Caki2 (cell line): ENCODE measurements at regions not wholly inside any gene's neighbourhood (a gene's known extent, or its start where the extent isn't known, plus 50 kb on each side); places are given as distances from the start of the nearest gene placed in this dataset.

Experiments
- DNase-seq: peaks from one replicate; pipeline ENCODE4 v3.0.0-alpha.2; 2015; ENCODE audit warnings: low read depth
- in situ Hi-C: cut with HindIII; loops from 2 replicates; pipeline ENCODE4 v1.10.0; 2016; ENCODE audit warnings: low sequenced_read_pairs, low pct_unique_long_range_greater_than_20kb, mixed read lengths

GRCh38 chr6:147740916-147741315 lies 232.4 kb downstream of the SAMD5 start:
- no peak for DNase-seq
- in situ Hi-C loops, result no loop called here

- in situ Hi-C loops, result no loop called here
- DNase-seq, result no peak
These were observed 232.9 kb downstream of the SAMD5 start for GRCh38 chr6:147741389-147741788.

GRCh38 chr6:147742440-147742839 lies 233.9 kb downstream of the SAMD5 start:
- DNase-seq, result no peak
- in situ Hi-C loops, result no loop called here

GRCh38 chr6:147744012-147744411 lies 235.5 kb downstream of the SAMD5 start:
- in situ Hi-C loops, result no loop called here
- no peak for DNase-seq

- in situ Hi-C loops, result no loop called here
These were observed 240.8 kb downstream of the SAMD5 start for GRCh38 chr6:147749331-147749730.

GRCh38 chr6:147750413-147750812 lies 241.9 kb downstream of the SAMD5 start:
- no peak for DNase-seq
- in situ Hi-C loops, result no loop called here

More at GRCh38 chr6:147749331-147749730, 240.8 kb downstream of the SAMD5 start:
- DNase-seq, result no peak

GRCh38 chr6:147751232-147751631 lies 242.7 kb downstream of the SAMD5 start:
- DNase-seq, result no peak
- in situ Hi-C loops, result no loop called here

- in situ Hi-C loops, result no loop called here
- peak; percentile 22 for DNase-seq
These were observed 244.4 kb downstream of the SAMD5 start for GRCh38 chr6:147752689-147753403.

- no peak for DNase-seq
- in situ Hi-C loops, result no loop called here
These were observed 247.5 kb downstream of the SAMD5 start for GRCh38 chr6:147755999-147756398.

- no peak for DNase-seq
- in situ Hi-C loops, result no loop called here
These were observed 248.4 kb downstream of the SAMD5 start for GRCh38 chr6:147756891-147757290.

GRCh38 chr6:147757291-147757690 lies 248.8 kb downstream of the SAMD5 start:
- in situ Hi-C loops, result no loop called here
- no peak for DNase-seq

GRCh38 chr6:147758303-147758702 lies 249.8 kb downstream of the SAMD5 start:
- DNase-seq, result no peak
- in situ Hi-C loops, result no loop called here

- DNase-seq, result no peak
- in situ Hi-C loops, result no loop called here
These were observed 250.6 kb downstream of the SAMD5 start for GRCh38 chr6:147759093-147759492.

- DNase-seq, result no peak
- in situ Hi-C loops, result no loop called here
These were observed 251.0 kb downstream of the SAMD5 start for GRCh38 chr6:147759536-147759935.

- no peak for DNase-seq
- in situ Hi-C loops, result no loop called here
These were observed 257.1 kb downstream of the SAMD5 start for GRCh38 chr6:147765541-147765940.

- in situ Hi-C loops, result no loop called here
- DNase-seq, result no peak
These were observed 260.5 kb downstream of the SAMD5 start for GRCh38 chr6:147768969-147769368.

- in situ Hi-C loops, result no loop called here
- DNase-seq, result no peak
These were observed 261.1 kb downstream of the SAMD5 start for GRCh38 chr6:147769496-147770087.

- in situ Hi-C loops, result no loop called here
These were observed 261.7 kb downstream of the SAMD5 start for GRCh38 chr6:147770221-147770620.

GRCh38 chr6:147772724-147773123 lies 264.2 kb downstream of the SAMD5 start:
- in situ Hi-C loops, result no loop called here
- no peak for DNase-seq

More at GRCh38 chr6:147770221-147770620, 261.7 kb downstream of the SAMD5 start:
- no peak for DNase-seq

- no peak for DNase-seq
- in situ Hi-C loops, result no loop called here
These were observed 266.4 kb downstream of the SAMD5 start for GRCh38 chr6:147774856-147775255.
